Activated CD4-positive, alpha-beta T cell treated with anti-CD3 and anti-CD28 coated beads for 1 hour (primary cell): ENCODE measurements at regions not wholly inside any gene's neighbourhood (a gene's known extent, or its start where the extent isn't known, plus 50 kb on each side); places are given as distances from the start of the nearest gene placed in this dataset.

Experiments
- DNase-seq: peaks from one replicate; pipeline ENCODE4 v3.0.0-alpha.2; 2020

DNA sequence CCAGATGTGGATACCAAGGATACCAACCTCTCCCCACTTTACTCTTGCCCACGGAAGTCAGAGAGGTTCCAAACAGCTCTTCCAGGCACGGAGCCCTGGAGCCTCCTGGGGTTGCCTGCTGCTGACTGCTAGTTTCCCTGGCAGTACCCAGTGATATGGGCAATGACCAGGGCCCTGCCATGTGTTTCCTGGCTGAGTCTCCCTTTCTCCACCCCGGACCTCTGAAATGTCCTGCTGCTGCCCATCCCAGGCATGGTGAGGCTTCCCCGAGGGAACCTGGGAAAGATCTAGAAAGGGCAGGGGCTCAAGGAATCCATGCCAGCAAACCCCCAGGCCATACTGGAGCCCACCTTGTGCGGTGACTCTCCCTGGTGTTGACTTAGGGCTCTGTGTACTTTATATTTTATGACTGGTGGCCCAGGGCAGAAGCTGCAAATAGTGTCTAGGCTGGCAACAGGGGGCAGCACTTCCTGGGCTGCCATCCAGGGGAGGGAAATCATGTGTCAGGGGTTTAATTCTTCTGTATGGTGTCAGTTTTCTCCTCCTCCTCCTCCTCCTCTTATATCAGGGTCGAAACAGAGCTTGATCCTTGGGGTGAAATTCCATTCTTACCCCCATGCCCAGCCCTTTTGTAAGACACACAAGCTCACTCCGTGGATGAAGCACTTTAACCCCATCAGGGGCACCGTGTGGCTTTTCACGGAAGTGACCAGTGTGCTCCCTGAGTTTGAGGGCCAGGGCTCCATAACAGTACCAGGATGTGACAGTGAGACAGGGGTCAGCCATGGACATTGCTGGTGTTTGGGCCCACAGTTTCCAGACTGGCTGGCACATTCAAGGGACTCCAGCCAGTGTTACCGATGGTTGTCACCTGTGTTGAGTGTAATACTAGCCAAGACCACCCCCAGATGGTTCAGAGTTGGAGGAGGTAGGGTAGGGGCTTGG lies 62.4 kb upstream of the GDF10 start:
- DNase-seq: no peak

DNA sequence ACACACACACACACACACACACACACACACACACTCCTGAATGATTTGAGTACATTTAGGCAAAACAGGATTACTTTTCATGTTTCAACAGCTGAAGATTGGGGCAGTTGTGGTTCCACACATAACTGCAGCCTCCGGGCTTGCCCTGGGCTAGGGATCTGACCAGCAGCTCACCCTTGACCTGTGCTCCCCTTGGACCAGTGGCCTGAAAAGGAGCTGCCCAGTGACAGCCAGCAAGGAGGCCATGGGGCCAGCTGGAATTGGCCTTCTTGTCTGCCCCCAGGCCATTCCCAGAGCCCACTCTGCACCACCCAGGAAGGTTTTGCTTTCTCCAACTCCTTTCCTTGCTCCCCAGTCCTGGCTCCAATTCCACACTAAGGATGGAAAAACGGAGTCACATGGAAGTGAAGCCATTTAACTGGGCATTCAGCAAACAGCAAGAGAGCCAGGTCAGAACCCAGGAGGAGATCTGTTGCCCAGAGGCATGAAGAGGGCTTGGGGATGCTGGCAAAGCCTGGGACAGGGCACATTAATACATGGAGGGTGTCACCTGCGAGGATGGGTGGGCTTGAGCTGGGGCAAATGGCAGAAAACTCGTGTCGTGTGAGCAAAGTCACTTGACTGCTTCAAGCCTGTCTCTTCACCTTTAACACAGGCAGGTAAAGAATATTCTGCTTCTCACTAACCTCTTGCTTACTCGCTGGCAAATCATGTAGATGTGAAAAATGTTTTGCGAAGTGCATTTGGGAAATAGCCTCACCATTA lies 61.5 kb upstream of the GDF10 start:
- no peak for DNase-seq

DNA sequence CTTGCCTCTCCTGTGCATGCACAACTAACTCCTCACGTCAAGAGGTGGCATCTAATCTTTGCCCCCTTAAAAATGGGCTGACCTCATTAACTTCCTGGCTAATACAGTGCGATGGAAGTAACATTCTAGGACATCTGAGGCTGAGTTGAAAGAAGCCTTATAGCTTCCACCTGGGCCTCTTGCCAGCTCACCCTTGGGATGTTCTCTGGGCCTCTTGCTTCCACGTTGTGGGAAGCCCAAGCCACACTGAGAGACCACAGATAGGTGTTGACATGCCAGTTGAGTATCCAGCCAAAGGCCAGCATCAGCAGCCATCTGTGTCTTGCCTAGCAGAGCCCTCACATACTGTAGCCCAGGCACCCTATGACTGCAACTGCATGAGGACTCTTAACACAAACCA lies 60.8 kb upstream of the GDF10 start:
- no peak for DNase-seq

DNA sequence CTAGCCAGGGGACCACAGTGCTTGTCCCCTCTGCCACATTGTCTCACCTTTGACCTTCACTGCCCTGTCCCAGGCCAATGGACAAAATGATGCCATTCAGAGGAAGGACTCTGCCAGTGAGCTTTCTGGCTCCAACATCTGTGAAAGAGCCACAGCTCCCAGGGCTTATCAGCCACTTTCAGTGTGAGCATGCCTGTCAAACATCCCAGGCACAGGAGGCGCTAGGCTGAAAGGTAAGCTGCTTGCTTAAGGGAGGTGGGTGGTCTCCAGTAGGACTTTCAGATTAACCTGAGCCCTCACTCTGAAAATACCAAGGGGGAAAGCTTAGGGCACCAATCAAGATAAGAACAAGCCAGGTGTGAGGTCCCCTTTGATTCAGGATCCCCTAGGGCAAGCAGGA lies 59.8 kb upstream of the GDF10 start:
- DNase-seq: no peak

DNA sequence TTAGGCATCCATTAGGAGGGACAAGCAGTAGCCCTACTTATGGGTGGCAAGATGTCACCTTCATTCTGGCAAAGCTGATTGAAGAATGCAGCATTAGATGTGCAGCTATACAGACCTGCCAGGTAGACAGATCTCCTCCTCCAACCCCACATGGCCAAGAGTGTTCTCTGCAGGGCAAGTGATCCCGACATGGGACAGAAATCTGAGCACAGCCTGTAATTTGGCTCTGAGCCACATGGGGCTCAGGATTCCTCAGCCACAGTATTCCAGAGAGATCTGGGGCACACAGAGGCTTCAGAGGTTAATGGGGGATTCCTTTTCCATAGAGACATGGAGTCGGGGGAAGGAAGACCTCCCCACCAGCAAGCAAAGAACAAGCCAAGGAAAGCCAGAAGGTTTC lies 58.7 kb upstream of the GDF10 start:
- no peak for DNase-seq

DNA sequence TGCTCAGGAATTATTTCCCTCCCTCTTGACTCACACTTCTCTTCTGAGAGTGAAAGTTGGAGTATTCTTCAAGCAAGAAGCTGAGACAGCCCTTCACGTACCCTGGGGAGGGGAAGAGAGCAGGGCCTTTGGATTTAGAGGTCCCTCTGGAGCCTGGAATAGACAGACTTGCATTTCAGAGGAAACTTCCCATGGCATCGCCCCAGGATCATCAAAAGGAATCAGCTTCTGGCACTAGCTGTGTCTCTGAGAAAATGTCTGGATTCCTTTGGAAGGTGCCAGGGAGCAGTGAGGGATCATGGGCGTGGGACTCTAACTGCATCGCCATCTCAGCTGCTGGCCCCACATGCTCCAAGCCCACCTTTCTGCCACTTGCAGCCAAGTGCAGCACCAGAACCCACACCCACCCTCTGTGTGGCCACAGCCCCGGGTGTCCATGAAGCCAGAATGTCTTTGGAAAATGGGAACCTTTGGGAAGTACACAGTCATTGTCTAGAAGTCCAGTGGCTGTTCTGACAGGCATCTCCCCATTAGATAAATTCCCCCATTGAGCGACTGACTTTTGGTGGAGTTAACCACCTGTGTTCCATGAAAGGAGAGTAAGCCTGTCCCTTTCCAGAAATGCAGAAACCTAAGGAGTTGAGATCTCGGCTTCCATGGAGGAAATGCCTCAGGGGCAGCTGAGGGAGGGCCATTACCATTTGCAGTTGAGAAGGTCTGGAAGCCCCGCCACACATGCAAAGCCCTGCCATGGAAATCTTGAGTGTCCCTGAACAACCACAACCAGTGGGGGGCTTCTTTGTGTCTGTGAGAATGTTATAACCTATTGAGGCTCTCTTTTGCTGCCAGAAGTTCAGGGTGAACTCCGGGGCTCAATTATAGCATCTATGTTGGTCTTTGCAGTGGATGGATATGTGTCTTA lies 57.8 kb upstream of the GDF10 start:
- no peak for DNase-seq

DNA sequence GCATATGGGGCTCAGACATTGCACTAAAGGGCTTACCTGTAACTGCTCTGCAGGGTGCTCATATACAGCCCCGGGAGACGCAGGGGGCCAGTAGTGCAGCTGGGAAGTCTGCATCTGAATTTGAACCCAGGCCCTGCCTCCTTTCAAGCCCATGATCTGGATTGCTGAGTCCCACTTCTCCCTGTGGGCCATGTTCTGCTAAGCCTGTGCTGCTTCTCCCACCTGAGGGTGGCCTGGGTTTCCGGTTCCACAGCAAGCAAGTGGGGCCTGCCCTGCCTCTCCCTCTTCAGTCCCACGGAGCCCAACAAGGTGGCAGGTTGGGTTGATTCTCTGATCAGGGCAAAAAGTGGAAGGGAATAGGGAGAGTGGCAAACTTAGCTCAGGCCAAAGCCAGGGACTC lies 56.6 kb upstream of the GDF10 start:
- no peak for DNase-seq

DNA sequence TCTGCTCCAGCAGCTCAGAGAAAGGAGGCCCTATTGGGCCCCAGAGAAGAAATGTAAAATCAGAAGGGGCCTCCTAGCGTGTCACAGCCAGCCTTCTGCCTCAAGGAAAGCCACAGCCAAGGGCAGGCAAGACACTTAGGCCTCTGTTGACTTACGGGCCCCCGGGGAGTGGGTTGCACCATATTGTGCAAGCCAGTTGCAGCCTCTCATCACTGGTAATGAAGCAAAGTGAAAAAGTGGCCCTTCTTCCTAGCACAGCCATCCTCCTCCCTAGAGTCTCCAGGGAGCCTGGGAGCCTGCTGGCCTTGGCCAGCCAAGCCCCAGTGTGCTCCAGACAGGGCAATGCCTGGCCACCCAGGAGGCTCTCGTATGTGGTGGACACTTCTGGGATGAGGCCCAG lies 56.2 kb upstream of the GDF10 start:
- DNase-seq: no peak

DNA sequence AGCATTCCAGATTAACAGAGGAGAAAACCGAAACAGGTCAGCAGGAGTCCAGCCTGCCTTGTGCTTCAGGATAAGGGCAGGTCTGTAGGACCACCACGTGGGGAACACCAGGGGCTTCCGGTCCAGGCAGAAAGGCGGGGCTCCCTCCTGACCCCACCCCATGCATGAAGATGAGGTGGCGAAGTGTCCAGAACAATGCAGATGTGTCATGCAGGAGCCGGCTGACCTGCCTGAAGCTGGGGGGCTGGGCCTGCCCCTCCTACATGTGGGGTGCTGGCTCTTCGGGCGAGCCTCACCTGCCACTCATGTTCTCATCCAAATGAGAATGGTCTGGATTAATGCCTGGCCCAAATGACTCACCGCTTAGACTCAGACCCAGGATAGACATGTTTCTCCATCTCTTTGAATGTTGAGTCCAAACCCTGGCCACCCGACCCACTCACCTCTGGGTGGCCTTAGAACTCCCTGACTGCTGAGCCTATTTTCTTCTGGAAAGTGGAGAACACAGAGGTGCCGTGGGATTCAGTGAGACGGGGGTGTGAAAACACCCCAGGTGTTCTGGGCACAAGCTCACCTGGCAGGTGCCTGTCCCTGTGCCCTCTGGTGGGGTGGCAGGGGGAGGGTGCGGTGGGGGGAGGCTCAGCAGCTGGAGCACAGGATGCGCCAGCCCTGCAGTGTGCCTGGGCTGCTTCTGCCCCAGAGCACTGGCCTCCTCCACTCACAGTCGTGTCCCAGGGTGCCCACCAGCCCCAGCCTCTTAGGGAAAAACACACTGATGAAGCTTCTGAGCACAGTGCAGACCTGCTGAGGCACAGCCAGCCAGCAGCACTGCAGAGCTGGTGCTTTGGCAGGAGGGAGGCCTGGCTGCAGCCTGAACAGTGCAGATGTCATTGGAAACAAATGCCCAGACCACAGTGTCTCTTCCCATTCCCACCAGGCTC lies 55.2 kb upstream of the GDF10 start:
- no peak for DNase-seq

DNA sequence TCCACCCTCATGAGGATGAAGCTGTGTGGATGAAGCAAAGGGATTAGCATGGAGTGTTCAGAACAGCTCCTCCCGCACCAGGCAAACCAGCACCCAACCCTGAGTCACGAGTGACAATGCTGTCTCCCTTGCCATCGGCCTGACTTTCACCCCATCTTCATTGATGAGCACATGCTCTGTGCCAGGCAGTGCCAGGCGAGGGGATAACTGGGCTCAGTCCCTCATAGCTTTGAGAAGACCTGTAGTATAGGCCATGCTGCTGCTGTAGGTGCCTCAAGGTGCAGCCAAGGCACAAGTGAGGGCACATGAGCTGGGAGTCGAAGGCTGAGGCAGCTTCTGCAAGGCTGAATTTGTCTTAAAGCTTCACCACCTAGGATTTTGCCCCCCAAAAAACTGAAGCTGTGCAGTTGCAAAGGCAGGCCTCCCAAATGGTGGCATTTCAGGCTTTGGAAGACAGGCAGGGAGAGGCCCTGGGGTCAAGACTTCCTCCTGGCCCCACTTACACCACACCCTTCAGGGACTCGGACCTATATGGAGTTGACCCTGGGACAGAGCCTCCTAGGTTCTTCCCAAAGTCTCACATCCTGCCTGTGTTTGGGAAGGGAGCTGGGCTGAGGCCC lies 54.2 kb upstream of the GDF10 start:
- DNase-seq: no peak

DNA sequence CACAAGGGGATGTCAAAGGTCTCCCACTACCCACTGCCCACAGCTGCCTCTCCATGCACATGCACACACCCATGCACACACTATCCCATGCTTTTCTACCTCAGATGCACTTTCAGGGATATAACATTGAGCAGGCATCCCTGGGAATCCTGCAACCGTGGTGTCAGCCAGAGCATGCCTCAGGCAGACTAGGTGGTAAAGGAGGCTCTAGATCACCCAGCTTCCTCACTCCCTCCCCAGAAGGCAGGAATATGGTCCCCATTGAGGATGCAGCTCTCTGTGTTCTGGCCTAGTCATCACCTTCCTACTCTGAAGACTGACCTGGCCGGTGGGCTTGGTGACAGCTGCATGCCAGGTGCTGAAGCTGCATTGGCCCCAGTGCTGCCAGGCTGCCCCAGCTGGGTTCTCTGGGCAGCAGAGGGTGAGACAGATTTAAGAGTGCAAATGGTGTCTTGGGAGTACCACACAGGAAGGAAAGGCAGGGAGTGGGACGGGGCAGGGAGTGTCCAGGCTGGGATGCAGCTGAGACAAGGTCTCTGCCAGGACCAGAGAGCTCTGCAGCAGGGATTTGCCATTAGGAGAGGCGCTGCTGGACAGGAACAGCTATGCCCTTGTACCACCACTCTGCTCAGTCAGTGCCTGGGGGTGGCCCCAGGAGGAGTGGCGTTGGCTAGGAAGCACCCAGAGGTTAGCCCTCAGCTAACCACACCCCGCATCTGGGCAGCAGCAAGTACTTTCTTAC lies 53.4 kb upstream of the GDF10 start:
- DNase-seq: no peak

DNA sequence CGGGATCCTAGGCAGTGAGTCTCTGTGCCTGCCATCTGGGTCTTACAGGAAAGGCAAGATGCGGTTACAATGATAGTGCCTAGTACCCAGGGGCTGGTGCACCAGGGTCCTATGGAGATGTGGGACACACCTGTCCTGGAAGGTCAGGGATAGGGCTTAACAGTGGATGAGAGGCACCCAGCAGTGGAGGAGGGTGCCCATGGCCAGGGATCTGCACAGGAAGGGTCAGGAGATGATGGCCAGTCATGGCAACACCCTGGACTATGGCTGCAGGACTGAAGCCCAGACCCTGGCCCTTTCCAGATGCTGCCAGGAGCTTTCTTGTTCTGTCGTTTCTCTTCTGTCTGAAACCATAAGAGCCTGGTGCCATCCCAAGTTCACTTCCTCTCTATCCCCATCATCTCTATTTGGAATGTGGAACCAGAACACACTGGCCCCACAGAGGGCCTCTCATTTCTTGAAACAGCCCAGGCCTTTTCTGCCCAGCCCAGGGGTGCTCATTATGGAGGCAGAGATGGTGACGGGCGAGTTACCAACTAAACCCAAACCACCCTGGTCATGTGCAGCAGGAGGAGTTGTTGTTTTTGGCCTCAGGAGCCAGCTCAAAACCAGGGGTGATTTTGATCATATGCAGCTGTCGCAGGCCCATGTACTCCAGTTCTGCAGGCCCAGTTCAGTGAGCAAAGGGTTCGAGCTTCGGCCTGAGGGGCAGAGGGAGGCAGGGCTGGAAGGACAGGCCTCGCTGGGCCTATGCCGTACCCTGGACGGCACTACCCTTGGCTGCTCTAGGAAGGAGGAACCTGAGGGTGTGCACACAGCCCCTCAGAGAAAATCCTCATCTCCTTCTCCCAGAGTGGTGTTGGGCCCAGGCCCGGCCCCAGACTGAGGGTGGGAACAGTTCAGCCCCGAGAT lies 52.6 kb upstream of the GDF10 start:
- DNase-seq: no peak

DNA sequence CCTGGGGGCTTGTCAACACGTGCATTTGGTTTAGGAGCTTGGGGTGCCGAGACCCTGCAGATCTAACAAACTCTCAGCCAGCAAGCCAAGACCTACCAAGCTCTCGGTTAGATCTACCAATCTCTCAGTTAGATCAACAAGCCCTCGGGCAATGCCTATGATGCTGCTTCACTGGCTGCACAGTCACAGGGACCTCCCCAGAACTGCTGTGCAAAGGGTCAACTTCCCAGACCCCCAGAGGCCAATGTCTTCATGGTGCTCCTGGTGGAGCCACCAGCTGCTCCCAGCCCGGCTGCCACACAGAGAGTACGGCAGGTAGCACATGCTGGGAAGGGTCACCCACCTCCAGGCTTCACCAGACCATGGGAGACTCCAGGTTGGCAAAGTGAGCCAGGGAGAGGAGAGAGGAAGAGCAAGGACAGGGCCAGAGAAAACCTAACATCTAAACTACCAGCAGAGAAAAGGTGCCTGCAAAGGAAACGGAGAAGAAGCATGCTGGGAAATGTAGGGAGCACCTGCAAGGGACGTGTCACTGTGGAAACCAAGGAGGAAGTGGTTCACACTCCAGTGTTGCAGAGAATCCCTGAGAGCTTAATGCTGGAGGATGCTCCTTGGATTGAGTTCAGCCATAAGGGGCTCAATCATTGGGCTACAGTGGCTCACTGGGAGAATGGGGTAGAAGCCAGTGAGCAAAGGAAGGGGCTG lies 51.5 kb upstream of the GDF10 start:
- no peak for DNase-seq

DNA sequence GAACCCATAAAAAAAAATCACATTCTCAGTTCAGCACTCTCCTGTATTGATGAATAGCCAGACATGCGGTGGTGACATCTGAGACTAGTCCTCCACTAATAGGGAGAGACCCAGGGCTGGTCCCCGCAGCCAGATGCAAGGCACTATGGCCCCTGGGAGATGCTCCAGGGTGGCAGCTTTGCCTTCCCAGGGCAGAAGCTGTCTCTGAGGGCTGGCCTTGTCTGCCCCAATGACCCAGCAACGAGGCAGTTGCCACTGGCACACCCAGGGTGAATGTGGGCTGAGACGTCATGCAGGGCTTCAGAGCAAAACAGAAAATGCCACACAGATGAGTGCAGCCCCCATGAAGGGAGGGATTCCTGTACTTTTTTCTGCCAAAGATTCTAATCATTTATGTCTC lies 50.1 kb upstream of the GDF10 start:
- no peak for DNase-seq
